ENCODE measurements at regions not wholly inside any gene's neighbourhood (a gene's known extent, or its start where the extent isn't known, plus 50 kb on each side); places are given as distances from the start of the nearest gene placed in this dataset.

GRCh38 chr10:106401967-106402366 lies 762.5 kb downstream of the SORCS1 start:
- H3K27ac ChIP-seq: no peak overlapping the region
- no peaks in the 10 kb centered on the region for H3K9me3 ChIP-seq
- DNase-seq (ENCODE audit: low spot score in 2 of 2): no peak
- H3K36me3 ChIP-seq: no peaks in the 10 kb centered on the region
- H3K27me3 ChIP-seq: no peaks in the 10 kb centered on the region
- no peaks in the 10 kb centered on the region for H3K4me1 ChIP-seq
- TF ChIP-seq CTCF (IDR thresholded peaks at IDR 0.05) (no peak), POLR2AphosphoS5 (IDR thresholded peaks at IDR 0.05) (no peak), POLR2A (IDR thresholded peaks at IDR 0.05) (no peak), EP300 (IDR thresholded peaks at IDR 0.05) (no peak)
- H3K4me3 ChIP-seq: no peak overlapping the region

GRCh38 chr10:106401161-106401560 lies 763.3 kb downstream of the SORCS1 start:
- Histone ChIP-seq H3K27me3 (no peaks in the 10 kb centered on the region), H3K9me3 (no peaks in the 10 kb centered on the region), H3K4me3 (no peak overlapping the region), H3K4me1 (no peaks in the 10 kb centered on the region), H3K27ac (no peak overlapping the region), H3K36me3 (no peaks in the 10 kb centered on the region)
- no peak for TF ChIP-seq EP300 (IDR thresholded peaks at IDR 0.05)
- TF ChIP-seq POLR2A (IDR thresholded peaks at IDR 0.05): no peak
- TF ChIP-seq CTCF (IDR thresholded peaks at IDR 0.05): no peak
- no peak for TF ChIP-seq POLR2AphosphoS5 (IDR thresholded peaks at IDR 0.05)
- no peak for DNase-seq (ENCODE audit: low spot score in 2 of 2)

DNA sequence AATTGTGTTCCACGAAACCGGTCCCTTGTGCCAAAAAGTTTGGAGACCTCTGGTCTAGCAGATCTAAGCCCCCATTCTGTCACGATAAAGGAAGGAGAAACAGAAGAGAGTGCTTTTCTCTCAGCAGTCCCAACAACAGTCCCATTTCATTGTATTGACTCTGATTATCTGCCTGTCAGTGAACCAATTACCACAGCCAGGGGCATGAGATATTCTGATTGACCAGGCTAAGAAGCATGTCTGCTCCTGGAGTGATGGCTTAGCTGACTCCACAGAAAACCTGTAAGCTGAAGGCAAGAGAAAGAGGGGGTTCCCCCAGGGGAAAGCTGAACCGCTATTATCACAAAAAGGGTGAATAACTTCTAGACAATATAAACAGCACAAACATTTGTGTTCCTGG lies 765.4 kb downstream of the SORCS1 start:
- no peaks in the 10 kb centered on the region for H3K4me1 ChIP-seq

GRCh38 chr10:106396192-106396591 lies 768.3 kb downstream of the SORCS1 start:
- 62% methylated on average over 2 of the region's 2 CpGs for WGBS
- Histone ChIP-seq H3K9me3 (no peaks in the 10 kb centered on the region), H3K27ac (no peak overlapping the region), H3K27me3 (no peaks in the 10 kb centered on the region), H3K4me1 (no peaks in the 10 kb centered on the region), H3K36me3 (no peaks in the 10 kb centered on the region), H3K4me3 (no peak overlapping the region)
- no peak for TF ChIP-seq CTCF (IDR thresholded peaks at IDR 0.05)
- TF ChIP-seq EP300 (IDR thresholded peaks at IDR 0.05): no peak
- no peak for TF ChIP-seq POLR2A (IDR thresholded peaks at IDR 0.05)
- TF ChIP-seq POLR2AphosphoS5 (IDR thresholded peaks at IDR 0.05): no peak
- no peak for DNase-seq (ENCODE audit: low spot score in 2 of 2)

More for the DNA sequence above, 765.4 kb downstream of the SORCS1 start:
- 66% methylated on average over 4 of the region's 4 CpGs for WGBS
- H3K4me3 ChIP-seq: no peak overlapping the region
- DNase-seq (ENCODE audit: low spot score in 2 of 2): no peak
- H3K27ac ChIP-seq: no peak overlapping the region
- TF ChIP-seq CTCF (IDR thresholded peaks at IDR 0.05) (no peak), POLR2A (IDR thresholded peaks at IDR 0.05) (no peak), EP300 (IDR thresholded peaks at IDR 0.05) (no peak), POLR2AphosphoS5 (IDR thresholded peaks at IDR 0.05) (no peak)
- no peaks in the 10 kb centered on the region for H3K9me3 ChIP-seq
- H3K36me3 ChIP-seq: no peaks in the 10 kb centered on the region
- H3K27me3 ChIP-seq: no peaks in the 10 kb centered on the region

- no peaks in the 10 kb centered on the region for H3K27me3 ChIP-seq
- no peaks in the 10 kb centered on the region for H3K36me3 ChIP-seq
- TF ChIP-seq EP300 (IDR thresholded peaks at IDR 0.05) (no peak), CTCF (IDR thresholded peaks at IDR 0.05) (no peak), POLR2AphosphoS5 (IDR thresholded peaks at IDR 0.05) (no peak), POLR2A (IDR thresholded peaks at IDR 0.05) (no peak)
Measured at GRCh38 chr10:106395041-106395749, 769.3 kb downstream of the SORCS1 start.

More at GRCh38 chr10:106395041-106395749, 769.3 kb downstream of the SORCS1 start:
- DNase-seq (ENCODE audit: low spot score in 2 of 2): no peak
- Histone ChIP-seq H3K4me1 (no peaks in the 10 kb centered on the region), H3K9me3 (no peaks in the 10 kb centered on the region), H3K4me3 (no peak overlapping the region), H3K27ac (no peak overlapping the region)
- 55% methylated on average over 3 of the region's 3 CpGs for WGBS

Data from suprapubic skin (tissue), 4 donors.